ENCODE measurements at regions not wholly inside any gene's neighbourhood (a gene's known extent, or its start where the extent isn't known, plus 50 kb on each side); places are given as distances from the start of the nearest gene placed in this dataset.
"Not testable (repeated sequence)": the region's sequence is repeated elsewhere in the genome, so short reads cannot be mapped to it uniquely, and the experiment has no call there.

GRCh38 chr4:160537681-160538080 is 1434.8 kb downstream of the RAPGEF2 start:
- no peak for DNase-seq

- no peak for DNase-seq
Measured at GRCh38 chr4:160546201-160546600, 1443.3 kb downstream of the RAPGEF2 start.

DNA sequence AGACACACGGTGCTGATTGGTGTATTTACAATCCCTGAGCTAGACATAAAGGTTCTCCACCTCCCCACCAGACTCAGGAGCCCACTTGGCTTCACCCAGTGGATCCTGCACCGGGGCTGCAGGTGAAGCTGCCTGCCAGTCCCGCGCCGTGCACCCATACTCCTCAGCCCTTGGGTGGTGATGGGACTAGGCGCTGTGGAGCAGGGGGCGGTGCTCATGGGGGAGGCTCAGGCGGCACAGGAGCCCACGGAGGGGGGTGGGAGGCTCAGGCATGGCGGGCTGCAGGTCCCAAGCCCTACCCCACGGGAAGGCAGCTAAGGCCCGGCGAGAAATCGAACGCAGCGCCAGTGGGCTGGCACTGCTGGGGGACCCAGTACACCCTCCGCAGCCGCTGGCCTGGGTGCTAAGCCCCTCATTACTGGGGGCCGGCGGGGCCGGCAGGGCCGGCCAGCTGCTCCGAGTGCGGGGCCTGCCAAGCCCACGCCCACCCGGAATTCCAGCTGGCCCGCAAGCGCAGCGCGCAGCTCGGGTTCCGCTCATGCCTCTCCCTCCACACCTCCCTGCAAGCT is 1447.2 kb downstream of the RAPGEF2 start:
- DNase-seq, result not testable (repeated sequence)

DNA sequence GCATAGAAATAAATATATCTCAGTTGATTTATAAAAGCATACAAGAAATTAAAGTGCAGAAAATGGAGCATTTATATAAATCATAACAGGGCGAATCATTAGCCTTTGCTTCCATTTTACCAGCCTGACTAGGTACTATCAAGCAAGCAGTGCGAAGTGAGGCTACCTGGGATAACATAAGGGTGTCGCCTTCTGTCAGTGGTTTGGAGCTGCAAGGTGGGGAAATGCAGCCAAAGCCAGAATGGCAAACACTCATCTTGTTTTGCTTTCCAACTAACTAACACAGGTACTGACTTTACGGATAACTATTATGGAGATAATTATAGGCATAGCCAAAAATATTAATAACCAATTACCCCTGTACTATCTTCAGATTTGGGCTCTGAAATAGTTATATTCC is 1459.8 kb downstream of the RAPGEF2 start:
- no peak for DNase-seq

DNA sequence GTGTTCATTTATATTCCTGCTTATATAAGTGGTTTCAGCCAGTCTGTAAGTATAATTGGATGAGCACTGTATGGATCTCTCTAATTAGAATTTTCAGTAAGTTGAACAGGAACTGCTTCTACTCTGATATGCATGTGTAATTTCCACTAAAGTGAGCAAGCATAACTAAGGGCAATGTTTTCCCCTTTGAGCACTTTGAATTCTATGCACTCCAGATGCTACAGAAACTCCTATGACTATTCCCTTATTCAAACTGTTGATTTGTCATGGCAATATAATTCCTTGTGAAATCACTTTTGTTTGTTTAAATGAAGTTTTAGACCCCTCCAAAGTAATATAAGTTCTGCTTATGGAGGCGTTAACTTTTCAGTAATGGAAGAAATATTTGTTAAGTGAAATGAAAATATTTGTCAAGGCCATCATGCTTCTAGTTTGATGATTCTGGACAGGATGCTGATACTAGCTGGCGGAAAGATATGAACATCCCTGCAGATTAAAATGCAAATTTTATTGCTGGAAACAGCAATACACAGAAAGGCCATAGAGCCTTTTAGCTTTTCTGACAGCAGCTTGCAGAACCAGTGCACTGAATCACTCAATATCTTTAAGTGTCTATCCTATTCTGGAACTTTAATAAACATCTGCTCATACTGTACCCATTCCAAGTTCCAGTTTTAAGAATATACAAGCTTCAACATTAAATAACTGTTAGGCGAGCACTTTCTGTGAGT is 1460.8 kb downstream of the RAPGEF2 start:
- DNase-seq, result no peak

DNA sequence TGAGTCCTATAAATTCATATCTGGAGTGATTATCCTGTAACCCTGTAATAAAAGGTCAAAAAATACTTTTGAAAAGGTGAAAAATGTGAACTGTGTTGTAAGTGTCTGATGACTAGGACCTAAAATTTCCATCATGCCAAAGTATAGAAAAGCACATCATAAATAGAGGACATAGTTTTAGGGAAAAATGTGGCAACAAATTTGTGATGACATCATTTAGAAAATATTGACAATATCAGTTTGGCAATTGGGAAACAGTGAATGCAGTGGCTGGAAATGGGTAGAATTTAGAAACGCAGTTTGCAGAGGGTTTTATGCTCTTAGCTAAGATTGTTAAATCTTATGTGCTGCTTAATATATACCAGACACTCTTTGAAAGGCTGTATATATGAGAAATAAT is 1464.8 kb downstream of the RAPGEF2 start:
- no peak for DNase-seq

DNA sequence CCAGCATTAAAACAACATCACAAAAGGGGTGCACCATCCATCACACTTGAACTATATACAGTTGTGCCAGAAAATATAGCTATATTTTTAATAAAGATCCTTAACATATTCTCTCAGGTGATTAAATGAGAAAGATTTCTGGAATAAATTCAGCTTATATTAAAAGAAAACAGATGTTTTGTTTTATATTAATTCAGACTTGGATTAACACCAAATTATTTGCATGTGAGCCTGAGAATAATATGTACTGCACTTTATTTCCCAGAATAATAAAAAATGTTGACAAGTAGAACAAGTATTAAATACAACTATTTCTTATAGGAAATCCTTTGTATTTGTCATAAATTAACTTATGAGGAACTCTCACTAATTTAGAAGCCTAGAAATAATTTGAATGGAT is 1467.4 kb downstream of the RAPGEF2 start:
- no peak for DNase-seq

GRCh38 chr4:160574272-160574671 is 1471.4 kb downstream of the RAPGEF2 start:
- DNase-seq, result not testable (repeated sequence)

DNA sequence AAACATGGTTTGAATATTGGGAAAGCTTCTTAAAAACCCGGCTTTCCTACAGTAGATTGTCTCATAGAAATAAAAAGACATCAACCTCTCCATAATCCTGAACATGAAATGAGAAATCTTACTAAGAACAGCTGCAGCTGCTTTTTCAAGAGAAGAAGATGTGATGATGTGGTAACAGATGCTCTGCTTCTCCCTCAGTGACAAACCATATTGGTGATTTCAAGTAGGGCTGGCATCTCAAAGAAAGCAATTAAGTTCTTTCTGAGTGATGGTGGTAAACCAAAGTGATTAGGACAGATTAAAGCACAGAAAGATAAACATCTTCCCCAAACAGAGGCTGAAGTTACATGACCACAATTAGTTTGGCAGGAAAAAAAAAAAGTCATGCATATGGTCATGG is 1477.7 kb downstream of the RAPGEF2 start:
- DNase-seq, result no peak

DNA sequence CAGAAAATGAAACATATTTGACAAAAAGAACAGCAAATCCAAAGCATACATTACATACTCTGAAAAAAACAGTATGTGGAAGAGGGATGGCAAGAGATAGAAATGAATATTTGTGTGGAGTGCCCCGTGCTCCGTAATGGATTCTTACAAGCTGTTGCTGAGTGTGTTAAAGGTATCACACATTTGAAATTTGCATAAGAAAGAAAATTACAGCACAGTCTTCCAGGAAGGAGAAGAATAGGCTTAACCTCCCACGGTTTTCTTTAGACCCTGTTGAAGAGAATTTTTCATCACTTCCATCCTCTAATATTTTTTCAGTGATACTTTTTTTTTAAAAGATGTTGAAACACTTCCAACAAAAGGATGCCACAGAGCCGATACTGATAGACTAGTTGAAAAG is 1489.4 kb downstream of the RAPGEF2 start:
- no peak for DNase-seq

- DNase-seq, result no peak
Measured at GRCh38 chr4:160595646-160596045, 1492.8 kb downstream of the RAPGEF2 start.

DNA sequence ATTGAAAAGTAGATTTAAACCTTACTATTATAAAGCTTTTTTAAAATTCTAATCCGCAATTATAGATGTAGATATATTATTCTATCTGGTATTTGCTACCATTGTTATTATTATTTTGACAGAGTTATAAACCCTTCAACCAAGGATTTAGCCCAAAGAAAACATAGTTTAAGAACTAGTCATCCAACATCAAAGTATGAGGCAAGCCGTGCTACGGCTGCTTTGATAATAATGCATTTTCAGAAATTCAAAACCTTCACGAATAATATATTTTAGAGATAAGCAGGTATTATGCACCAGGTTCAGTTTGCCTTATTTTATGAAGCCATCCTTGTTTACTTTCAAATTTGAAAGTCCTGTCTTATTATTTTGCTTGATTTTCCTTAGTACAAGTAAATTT is 1501.7 kb downstream of the RAPGEF2 start:
- no peak for DNase-seq

- DNase-seq, result no peak
Measured at GRCh38 chr4:160611181-160611580, 1508.3 kb downstream of the RAPGEF2 start.

DNA sequence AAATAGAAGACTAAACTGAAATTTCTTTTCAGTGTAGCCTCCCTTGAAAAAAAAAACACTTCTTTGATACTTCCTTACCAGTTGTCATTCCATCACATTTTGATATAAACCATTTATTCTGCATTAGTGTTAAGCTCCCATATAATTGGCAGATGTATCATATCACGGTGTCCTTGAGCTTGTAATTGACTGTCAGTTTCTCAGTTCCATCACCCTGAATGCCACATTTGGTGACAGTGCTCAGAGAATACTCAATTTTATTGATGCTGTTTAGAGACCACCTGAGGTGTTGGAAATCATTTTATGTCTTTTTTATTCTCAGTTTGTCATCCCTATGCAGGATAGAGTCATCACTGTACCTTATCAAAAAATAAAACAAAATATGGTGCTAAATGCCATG is 1528.2 kb downstream of the RAPGEF2 start:
- no peak for DNase-seq

GRCh38 chr4:160652790-160653189 is 1511.0 kb downstream of the FSTL5 start:
- DNase-seq, result no peak

DNA sequence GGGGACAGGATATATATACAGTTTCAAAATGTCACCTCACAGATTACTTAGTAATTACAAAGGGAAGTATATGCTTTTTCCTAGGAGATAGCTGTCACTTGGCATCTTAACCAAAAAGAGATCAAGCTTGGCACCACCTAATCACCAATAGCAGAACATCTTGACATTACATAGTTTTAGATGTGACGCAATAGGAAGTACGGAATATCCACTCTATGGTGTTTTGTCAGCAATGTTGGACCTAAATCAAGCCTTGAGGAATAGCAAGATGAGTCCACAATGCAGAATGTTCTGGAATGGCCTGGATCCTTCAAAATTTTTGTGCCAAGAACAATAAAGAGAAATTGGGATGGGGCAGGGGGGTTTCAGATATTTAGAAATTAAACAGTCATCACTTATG is 1488.2 kb downstream of the FSTL5 start:
- DNase-seq, result no peak

DNA sequence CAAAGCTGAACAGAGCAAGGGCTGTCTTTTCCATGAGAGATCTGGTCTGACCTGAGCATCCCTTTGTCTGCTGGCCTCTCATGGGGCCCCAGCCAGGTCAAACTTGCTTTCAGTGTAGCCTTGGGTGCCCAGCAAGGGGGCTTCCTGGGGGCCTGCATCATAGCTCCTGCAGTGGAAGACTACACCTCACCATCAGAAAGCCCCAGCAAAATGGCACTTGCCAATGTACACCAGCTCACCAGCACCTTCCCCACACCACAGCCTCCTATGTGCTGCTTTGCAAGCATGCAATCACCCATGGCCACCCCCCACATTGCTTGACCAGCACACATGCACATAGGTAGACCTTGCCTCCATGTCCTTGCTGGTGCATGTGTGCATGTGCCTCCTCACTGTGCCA is 1478.1 kb downstream of the FSTL5 start:
- no peak for DNase-seq

GRCh38 chr4:160701671-160702070 is 1462.1 kb downstream of the FSTL5 start:
- DNase-seq, result no peak

DNA sequence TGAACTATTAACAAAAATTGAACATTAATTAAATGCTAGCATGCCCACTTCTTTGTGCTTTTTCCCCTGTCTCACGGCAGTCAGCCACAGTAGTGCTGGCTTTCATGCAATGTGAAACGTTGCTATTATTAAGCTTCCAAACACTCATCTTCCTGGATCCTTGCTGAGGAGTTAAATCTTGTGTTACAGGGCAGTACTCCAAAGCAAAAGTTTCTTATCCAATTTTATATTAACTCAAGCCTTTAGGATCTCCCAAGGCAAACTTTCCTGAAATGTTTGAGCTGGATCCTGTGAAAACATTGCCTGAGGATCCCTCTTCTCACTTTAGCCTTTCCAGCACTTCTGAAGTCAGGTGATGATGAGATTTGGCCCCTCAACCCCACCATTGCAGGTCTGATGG is 1454.8 kb downstream of the FSTL5 start:
- DNase-seq, result no peak

- DNase-seq, result no peak
Measured at GRCh38 chr4:160709546-160709945, 1454.3 kb downstream of the FSTL5 start.

GRCh38 chr4:160716551-160716950 is 1447.2 kb downstream of the FSTL5 start:
- no peak for DNase-seq

DNA sequence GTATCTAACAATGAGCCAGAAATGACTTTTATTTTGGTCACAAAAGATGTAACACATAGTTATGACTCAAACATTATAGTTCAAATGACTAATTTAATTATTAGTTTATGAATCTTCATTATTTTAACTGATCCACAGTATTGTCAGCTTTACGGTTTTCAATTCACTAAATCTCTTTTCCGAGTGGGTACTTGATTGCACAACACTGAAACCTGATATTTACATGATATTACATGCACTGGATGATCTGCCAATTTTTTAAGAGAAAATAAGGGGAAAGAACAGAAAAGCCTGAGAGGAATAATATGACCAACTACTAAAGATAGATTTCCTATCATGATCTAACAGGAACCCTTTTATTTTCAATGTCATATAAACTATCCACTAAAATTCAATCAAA is 1446.0 kb downstream of the FSTL5 start:
- DNase-seq, result no peak

GRCh38 chr4:160724063-160724462 is 1439.7 kb downstream of the FSTL5 start:
- DNase-seq, result no peak

GRCh38 chr4:160745126-160745525 is 1418.7 kb downstream of the FSTL5 start:
- no peak for DNase-seq

GRCh38 chr4:160746585-160746984 is 1417.2 kb downstream of the FSTL5 start:
- DNase-seq, result not testable (repeated sequence)
